ENCODE measurements at regions not wholly inside any gene's neighbourhood (a gene's known extent, or its start where the extent isn't known, plus 50 kb on each side); places are given as distances from the start of the nearest gene placed in this dataset.

- DNase-seq (ENCODE audit: low spot score) = no peak
These were observed 136.3 kb upstream of the SLC22A23 start for GRCh38 chr6:3593161-3593560.

DNA sequence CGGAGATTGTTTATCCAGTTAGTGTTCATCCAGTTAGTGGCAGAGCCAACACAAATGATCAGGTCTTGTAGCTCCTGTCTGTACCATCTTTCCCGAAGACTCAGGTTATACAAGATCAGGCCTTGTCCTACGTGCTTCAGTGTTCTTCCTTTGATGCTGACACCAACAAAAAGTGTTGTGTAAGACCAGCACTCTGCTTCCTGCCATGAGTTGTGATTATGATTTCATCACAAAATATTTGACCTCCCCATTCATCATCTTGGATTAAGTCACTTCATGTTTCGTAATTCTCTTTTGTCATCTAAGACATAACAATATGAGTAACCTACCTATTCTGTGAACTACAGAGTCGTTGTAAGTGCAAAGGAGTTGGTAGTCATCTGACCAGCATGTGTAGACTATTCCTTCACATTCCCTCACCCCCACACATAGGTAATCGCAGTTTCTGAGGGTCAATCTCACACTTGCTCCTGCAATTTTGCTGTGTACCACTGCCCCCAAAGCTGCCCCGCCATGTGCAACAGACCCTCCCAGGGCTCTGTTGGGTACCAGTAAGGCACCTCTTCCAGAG lies 135.6 kb upstream of the SLC22A23 start:
- DNase-seq (ENCODE audit: low spot score) = no peak

DNA sequence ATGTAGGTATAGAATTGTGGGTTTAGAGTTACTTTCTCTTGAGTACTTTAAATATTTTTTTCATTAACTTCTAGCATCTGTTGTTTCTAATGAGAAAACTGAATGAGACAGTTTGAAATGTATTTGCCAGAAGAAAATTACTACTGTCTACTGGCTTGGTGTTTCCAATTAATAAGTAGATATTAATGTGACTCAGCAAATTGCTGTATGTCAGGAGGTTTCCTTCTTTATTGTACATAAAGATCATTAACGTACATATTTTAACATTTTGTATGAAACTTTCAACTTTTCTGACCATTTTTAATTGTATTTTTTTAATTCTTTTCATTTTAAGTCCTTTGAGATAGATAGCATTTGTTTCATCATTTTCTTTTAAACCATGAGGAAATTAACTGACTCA lies 135.1 kb upstream of the SLC22A23 start:
- DNase-seq (ENCODE audit: low spot score) = no peak

DNA sequence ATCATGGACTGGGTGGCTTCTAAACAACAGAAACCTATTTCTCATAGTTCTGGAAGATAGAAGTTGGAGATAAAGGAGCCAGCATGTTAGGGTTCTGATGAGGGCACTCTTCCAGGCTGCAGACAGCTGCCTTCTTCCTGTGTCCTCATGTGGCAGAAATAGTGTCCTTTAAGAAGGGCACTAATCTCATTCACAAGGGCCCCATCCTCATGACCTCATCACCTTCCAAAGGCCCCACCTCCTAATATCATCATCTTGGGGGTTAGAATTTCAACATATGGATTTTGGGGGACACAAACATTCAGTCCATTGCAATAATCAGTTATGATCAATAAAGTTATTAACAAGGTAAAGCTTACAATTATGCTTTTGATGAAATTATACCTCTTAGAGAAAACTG lies 130.8 kb upstream of the SLC22A23 start:
- no peak for DNase-seq (ENCODE audit: low spot score)

GRCh38 chr6:3585320-3585935 lies 128.6 kb upstream of the SLC22A23 start:
- DNase-seq (ENCODE audit: low spot score) = no peak

DNA sequence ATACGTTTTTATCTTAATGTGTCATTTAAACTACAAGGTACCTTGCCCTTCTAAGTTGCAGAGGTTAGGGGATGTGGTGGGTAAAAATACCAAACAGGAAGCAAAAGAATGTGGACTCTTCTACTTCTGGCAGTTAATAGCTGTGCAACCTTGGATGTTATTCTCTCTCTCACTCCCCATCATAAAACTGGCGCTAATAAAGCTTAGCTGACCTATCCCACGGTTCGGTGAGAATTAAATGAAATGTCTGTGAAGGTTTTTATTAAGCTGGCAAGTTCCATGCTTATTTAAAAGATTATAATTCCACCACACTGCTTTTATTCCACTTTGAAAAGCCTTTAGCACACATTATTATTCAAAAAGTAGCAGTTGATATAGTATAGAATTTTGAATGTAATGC lies 127.8 kb upstream of the SLC22A23 start:
- DNase-seq (ENCODE audit: low spot score) = no peak

DNA sequence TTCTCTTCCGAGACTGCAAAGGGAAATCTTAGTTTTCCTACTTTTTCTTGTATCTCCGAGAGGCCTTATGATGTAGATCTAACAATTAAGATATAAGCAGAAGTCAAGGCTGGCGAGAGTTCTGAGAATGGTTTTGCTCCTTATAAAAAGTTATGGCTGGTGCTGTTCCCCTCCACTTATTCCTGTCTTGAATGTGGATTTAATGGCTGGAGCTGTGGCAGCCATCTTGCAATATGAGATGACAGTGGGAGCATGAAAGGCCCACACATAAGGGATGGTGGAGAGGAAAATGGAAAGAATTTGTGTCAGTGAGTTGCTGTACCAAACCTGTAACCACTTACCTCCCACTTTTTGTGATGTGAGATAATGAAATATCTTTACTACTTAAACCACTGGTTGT lies 124.6 kb upstream of the SLC22A23 start:
- no peak for DNase-seq (ENCODE audit: low spot score)

DNA sequence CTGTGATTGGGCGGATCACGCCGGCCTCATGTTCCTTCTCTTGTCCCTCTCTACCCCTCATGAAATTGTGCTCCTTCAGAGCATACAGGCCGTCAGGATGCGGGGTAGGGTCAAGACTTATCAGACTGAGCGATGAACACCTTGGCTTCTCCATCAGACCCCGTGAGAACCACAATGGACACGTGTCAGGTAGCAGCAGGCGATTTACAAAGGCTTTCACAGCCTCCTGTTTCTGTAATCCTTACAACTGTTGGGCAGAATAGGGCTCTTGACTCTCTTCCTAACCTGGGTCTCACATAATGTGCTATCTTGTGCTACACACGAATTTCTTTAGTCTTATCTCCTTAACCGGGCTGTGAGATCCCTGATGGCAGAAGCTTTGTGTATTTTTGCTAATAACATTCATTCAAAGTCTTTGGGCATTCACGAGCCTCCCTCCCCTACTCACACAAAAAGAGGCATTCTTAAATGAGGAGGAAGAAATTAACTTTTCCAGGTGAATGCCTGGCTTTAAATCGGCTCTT lies 122.9 kb upstream of the SLC22A23 start:
- no peak for DNase-seq (ENCODE audit: low spot score)

GRCh38 chr6:3578981-3579380 lies 122.1 kb upstream of the SLC22A23 start:
- DNase-seq (ENCODE audit: low spot score) = no peak

- no peak for DNase-seq (ENCODE audit: low spot score)
These were observed 120.7 kb upstream of the SLC22A23 start for GRCh38 chr6:3577517-3577916.

DNA sequence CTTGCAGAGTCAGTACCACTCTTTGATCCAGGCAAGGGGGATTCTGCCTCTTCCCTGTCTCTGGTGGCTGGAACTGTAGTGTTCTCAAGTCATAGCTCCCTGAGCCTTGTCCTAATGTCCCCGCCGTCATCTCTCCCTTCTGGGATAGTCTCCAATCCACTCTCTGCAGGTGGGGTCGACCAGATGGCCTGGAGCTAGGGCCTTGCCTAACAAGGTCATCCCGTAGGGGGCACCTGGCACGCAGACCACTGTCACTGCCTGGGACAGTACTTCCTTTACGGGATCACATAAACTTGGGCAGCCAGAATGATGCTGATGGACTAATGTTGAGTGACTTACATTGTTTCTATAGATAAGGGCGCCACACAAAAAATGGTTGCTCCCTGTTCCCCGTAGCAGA lies 118.9 kb upstream of the SLC22A23 start:
- no peak for DNase-seq (ENCODE audit: low spot score)

DNA sequence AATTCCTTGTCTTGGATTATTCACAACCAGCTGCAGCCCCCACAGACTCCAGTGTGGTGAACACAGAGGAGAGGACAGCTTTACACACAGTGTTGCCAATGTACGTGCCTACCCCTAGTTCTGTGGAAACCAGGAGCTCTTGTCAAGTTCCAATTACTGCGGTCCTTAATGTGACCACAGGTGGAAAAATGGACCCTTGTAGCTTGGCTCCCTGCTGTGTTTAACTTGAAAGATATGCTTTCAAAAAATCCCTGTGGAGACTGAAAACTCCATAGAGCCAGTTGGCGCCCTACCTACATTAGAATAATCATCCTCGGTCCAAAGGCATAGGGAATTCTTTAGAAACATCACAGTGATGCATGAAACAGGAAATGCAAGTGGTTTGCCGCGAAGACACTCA lies 118.3 kb upstream of the SLC22A23 start:
- no peak for DNase-seq (ENCODE audit: low spot score)

DNA sequence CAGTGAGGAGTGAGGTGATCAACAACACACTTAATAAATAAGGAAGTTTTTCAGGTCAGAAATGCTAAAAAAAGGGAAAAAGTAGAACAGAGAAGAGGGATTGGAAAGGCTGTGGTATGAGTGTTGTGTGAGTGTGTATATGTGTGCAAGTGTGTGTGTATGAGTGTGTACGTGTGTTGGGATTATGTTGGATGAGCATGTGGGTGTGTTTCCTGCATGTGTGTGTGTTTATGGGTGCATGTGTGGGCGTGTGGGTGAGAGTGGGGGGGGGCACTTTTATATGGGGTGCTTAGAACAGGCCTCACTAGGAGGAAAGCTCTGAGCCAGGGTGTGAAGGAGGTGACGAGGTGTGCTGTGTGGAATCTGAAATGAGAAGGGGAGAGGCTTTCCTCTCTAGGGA lies 116.8 kb upstream of the SLC22A23 start:
- DNase-seq (ENCODE audit: low spot score) = no peak

- DNase-seq (ENCODE audit: low spot score) = no peak
These were observed 115.0 kb upstream of the SLC22A23 start for GRCh38 chr6:3571836-3572235.

DNA sequence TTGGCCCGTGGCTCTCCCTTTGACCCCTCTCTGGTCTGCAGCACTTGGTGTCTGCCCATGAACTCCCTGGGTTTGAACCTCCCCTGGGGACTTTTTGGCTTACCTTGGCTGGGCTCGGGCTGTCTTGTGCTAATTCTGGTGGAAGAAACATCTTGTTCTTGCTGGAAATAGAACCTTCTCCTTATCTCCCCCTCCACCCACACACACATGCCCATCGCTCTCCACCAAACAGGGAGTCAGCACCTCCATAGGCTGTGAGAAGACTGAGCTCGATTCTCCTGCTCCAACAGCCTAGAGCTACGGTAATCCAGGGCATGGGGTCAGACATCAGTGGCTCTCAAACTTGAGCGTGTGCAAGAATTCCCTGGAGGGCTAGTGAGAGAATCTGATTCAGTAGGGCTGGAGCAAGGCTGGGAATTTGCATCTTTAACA lies 114.4 kb upstream of the SLC22A23 start:
- DNase-seq (ENCODE audit: low spot score) = no peak

- DNase-seq (ENCODE audit: low spot score) = no peak
These were observed 113.0 kb upstream of the SLC22A23 start for GRCh38 chr6:3569816-3570215.

DNA sequence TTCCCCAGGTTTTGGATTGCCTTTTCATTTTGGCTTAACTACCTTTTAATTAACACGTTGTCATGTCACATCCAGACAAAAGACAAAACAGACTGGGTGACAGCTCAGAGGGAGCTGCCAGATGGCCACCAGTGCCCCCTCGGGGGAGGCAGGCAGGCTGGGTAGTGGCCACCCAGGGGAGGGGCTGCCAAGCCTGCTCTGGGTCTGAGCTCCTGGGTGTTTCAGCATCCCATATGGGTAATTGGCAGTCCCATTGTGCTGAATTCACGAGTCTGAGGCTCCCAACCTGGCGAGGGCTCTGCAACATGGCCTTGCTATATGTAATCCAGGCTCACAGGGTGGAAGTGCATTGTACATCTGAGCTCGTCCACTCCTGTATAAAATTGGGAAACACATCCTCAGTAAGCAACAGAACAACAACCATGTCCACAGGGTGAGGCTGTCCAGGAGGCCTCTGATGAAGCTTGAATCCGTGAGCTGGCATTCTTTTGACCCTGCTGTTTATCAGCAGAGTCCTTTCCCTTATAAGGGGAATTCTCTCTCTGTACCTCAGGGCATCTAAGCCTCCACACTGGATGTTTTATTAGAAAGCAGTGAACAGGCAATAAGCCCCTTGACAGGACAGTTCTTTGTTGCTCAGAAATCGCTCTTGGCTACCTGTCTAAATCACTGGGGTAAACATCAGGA lies 111.7 kb upstream of the SLC22A23 start:
- DNase-seq (ENCODE audit: low spot score) = no peak

GRCh38 chr6:3566812-3567211 lies 110.0 kb upstream of the SLC22A23 start:
- DNase-seq (ENCODE audit: low spot score) = no peak

DNA sequence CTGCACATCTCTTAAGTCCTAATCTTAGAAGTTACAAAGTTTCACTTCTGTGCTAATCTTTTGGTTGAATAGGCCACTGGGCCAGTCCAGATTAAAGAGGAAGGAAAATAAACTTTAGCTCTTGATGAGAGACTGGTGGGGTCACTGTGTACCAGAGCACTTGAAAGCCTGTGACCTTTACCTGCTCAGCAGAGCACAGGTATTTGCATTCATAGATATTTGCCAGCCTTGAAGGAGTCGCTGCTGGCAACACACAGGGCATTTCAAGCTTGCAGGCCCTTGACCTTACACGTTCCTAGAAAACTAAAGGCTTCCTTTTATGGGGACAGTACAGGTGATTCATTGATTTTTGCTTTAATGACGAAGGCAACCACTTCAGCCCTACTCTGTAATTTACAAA lies 108.4 kb upstream of the SLC22A23 start:
- no peak for DNase-seq (ENCODE audit: low spot score)

DNA sequence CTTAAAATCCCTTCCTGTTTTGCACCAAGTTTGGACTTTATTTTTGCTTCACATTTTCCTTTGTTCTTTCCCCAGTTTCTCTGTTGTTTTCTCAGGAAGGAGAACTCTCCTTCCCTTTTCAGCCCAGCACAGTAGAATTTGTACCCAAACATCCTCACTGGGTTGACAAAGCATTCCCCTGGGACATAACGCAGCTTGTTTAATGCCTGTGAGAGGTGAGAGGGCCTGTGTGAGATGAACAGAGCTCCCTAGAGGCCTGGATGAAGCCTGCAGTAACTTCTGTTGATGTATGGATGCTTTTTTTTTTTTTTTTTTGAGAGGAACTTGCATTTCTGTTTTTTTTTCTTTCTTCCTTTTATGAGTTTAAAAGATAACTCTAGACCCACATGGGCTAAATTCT lies 104.9 kb upstream of the SLC22A23 start:
- DNase-seq (ENCODE audit: low spot score) = no peak

GRCh38 chr6:3560211-3560610 lies 103.4 kb upstream of the SLC22A23 start:
- DNase-seq (ENCODE audit: low spot score) = no peak

DNA sequence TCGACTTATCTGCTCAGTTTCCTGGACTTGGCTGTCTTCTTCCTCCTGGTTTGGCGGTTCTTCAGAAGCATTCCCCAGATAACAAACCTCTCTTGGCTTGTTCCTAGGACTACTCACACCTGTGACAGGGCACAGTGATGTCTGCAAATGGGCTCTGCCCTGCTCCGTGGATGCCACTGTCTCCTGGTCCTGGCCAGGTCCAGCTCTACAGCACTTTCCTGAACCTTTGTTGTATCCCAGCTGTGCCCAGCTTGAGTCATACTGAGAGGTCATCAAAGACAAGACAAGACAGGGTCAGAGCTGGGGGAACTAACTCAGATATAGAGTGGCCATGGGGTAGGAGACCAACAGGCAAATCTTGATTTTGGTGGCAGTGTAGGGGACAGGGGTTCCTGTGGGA lies 102.7 kb upstream of the SLC22A23 start:
- DNase-seq (ENCODE audit: low spot score) = no peak

- no peak for DNase-seq (ENCODE audit: low spot score)
These were observed 100.5 kb upstream of the SLC22A23 start for GRCh38 chr6:3557336-3557735.
